ENCODE measurements at regions not wholly inside any gene's neighbourhood (a gene's known extent, or its start where the extent isn't known, plus 50 kb on each side); places are given as distances from the start of the nearest gene placed in this dataset.

- Histone ChIP-seq H3K4me1 (ENCODE audit: insufficient read depth, low read length) (no peaks in the 10 kb centered on the region), H3K27me3 (ENCODE audit: insufficient read depth, low read length) (no peaks in the 10 kb centered on the region), H3K4me3 (ENCODE audit: low read length) (no peak overlapping the region), H3K36me3 (ENCODE audit: insufficient read depth, low read depth, low read length) (no peaks in the 10 kb centered on the region), H3K9ac (ENCODE audit: low read depth, low read length) (no peak overlapping the region), H3K9me3 (ENCODE audit: insufficient read depth, low read depth, low read length) (no peaks in the 10 kb centered on the region), H3K27ac (ENCODE audit: low read length) (no peak overlapping the region)
These were observed 132.0 kb upstream of the C1orf21 start for GRCh38 chr1:184254849-184255248.

- no peaks in the 10 kb centered on the region for H3K36me3 ChIP-seq (ENCODE audit: insufficient read depth, low read depth, low read length)
- no peak overlapping the region for H3K9ac ChIP-seq (ENCODE audit: low read depth, low read length)
- H3K9me3 ChIP-seq (ENCODE audit: insufficient read depth, low read depth, low read length): no peaks in the 10 kb centered on the region
- no peak overlapping the region for H3K4me3 ChIP-seq (ENCODE audit: low read length)
- no peaks in the 10 kb centered on the region for H3K4me1 ChIP-seq (ENCODE audit: insufficient read depth, low read length)
- H3K27ac ChIP-seq (ENCODE audit: low read length): no peak overlapping the region
- no peaks in the 10 kb centered on the region for H3K27me3 ChIP-seq (ENCODE audit: insufficient read depth, low read length)
These were observed 131.3 kb upstream of the C1orf21 start for GRCh38 chr1:184255560-184255959.

GRCh38 chr1:184257873-184258272 lies 129.0 kb upstream of the C1orf21 start:
- Histone ChIP-seq H3K4me1 (ENCODE audit: insufficient read depth, low read length) (no peaks in the 10 kb centered on the region), H3K4me3 (ENCODE audit: low read length) (no peak overlapping the region), H3K9ac (ENCODE audit: low read depth, low read length) (no peak overlapping the region), H3K36me3 (ENCODE audit: insufficient read depth, low read depth, low read length) (no peaks in the 10 kb centered on the region), H3K27me3 (ENCODE audit: insufficient read depth, low read length) (no peaks in the 10 kb centered on the region), H3K27ac (ENCODE audit: low read length) (no peak overlapping the region), H3K9me3 (ENCODE audit: insufficient read depth, low read depth, low read length) (no peaks in the 10 kb centered on the region)

- H3K9me3 ChIP-seq (ENCODE audit: insufficient read depth, low read depth, low read length): no peaks in the 10 kb centered on the region
- H3K9ac ChIP-seq (ENCODE audit: low read depth, low read length): no peak overlapping the region
- H3K4me1 ChIP-seq (ENCODE audit: insufficient read depth, low read length): no peaks in the 10 kb centered on the region
- no peak overlapping the region for H3K27ac ChIP-seq (ENCODE audit: low read length)
- no peak overlapping the region for H3K4me3 ChIP-seq (ENCODE audit: low read length)
- H3K27me3 ChIP-seq (ENCODE audit: insufficient read depth, low read length): no peaks in the 10 kb centered on the region
- H3K36me3 ChIP-seq (ENCODE audit: insufficient read depth, low read depth, low read length): no peaks in the 10 kb centered on the region
These were observed 128.3 kb upstream of the C1orf21 start for GRCh38 chr1:184258525-184258924.

GRCh38 chr1:184260382-184260781 lies 126.4 kb upstream of the C1orf21 start:
- no peaks in the 10 kb centered on the region for H3K36me3 ChIP-seq (ENCODE audit: insufficient read depth, low read depth, low read length)
- H3K9me3 ChIP-seq (ENCODE audit: insufficient read depth, low read depth, low read length): no peaks in the 10 kb centered on the region
- H3K4me3 ChIP-seq (ENCODE audit: low read length): no peak overlapping the region
- no peaks in the 10 kb centered on the region for H3K27me3 ChIP-seq (ENCODE audit: insufficient read depth, low read length)
- H3K4me1 ChIP-seq (ENCODE audit: insufficient read depth, low read length): no peaks in the 10 kb centered on the region
- no peak overlapping the region for H3K27ac ChIP-seq (ENCODE audit: low read length)
- no peak overlapping the region for H3K9ac ChIP-seq (ENCODE audit: low read depth, low read length)

GRCh38 chr1:184262109-184262508 lies 124.7 kb upstream of the C1orf21 start:
- Histone ChIP-seq H3K27me3 (ENCODE audit: insufficient read depth, low read length) (no peaks in the 10 kb centered on the region), H3K4me1 (ENCODE audit: insufficient read depth, low read length) (no peaks in the 10 kb centered on the region), H3K4me3 (ENCODE audit: low read length) (no peak overlapping the region), H3K36me3 (ENCODE audit: insufficient read depth, low read depth, low read length) (no peaks in the 10 kb centered on the region), H3K27ac (ENCODE audit: low read length) (no peak overlapping the region), H3K9ac (ENCODE audit: low read depth, low read length) (no peak overlapping the region), H3K9me3 (ENCODE audit: insufficient read depth, low read depth, low read length) (no peaks in the 10 kb centered on the region)

GRCh38 chr1:184267747-184268146 lies 119.1 kb upstream of the C1orf21 start:
- H3K9ac ChIP-seq (ENCODE audit: low read depth, low read length): no peak overlapping the region
- no peaks in the 10 kb centered on the region for H3K27me3 ChIP-seq (ENCODE audit: insufficient read depth, low read length)
- no peaks in the 10 kb centered on the region for H3K36me3 ChIP-seq (ENCODE audit: insufficient read depth, low read depth, low read length)
- no peak overlapping the region for H3K4me3 ChIP-seq (ENCODE audit: low read length)
- H3K4me1 ChIP-seq (ENCODE audit: insufficient read depth, low read length): peaks cover 17% of the 10 kb centered on the region
- H3K27ac ChIP-seq (ENCODE audit: low read length): no peak overlapping the region
- no peaks in the 10 kb centered on the region for H3K9me3 ChIP-seq (ENCODE audit: insufficient read depth, low read depth, low read length)

- Histone ChIP-seq H3K27me3 (ENCODE audit: insufficient read depth, low read length) (no peaks in the 10 kb centered on the region), H3K9me3 (ENCODE audit: insufficient read depth, low read depth, low read length) (no peaks in the 10 kb centered on the region)
These were observed 116.3 kb upstream of the C1orf21 start for GRCh38 chr1:184270556-184270955.

GRCh38 chr1:184272175-184272866 lies 114.5 kb upstream of the C1orf21 start:
- Histone ChIP-seq H3K36me3 (ENCODE audit: insufficient read depth, low read depth, low read length) (no peaks in the 10 kb centered on the region), H3K4me1 (ENCODE audit: insufficient read depth, low read length) (peaks cover 20% of the 10 kb centered on the region), H3K27ac (ENCODE audit: low read length) (no peak overlapping the region), H3K4me3 (ENCODE audit: low read length) (0 out of 2 replicates have a peak overlapping the region, but pooled peaks have one; percentile 23), H3K27me3 (ENCODE audit: insufficient read depth, low read length) (no peaks in the 10 kb centered on the region), H3K9me3 (ENCODE audit: insufficient read depth, low read depth, low read length) (no peaks in the 10 kb centered on the region), H3K9ac (ENCODE audit: low read depth, low read length) (0 out of 2 replicates have a peak overlapping the region, but pooled peaks have one; percentile 25)

More at GRCh38 chr1:184270556-184270955, 116.3 kb upstream of the C1orf21 start:
- Histone ChIP-seq H3K4me3 (ENCODE audit: low read length) (no peak overlapping the region), H3K9ac (ENCODE audit: low read depth, low read length) (no peak overlapping the region), H3K27ac (ENCODE audit: low read length) (no peak overlapping the region), H3K36me3 (ENCODE audit: insufficient read depth, low read depth, low read length) (no peaks in the 10 kb centered on the region), H3K4me1 (ENCODE audit: insufficient read depth, low read length) (peaks cover 20% of the 10 kb centered on the region)

- Histone ChIP-seq H3K9me3 (ENCODE audit: insufficient read depth, low read depth, low read length) (no peaks in the 10 kb centered on the region), H3K4me1 (ENCODE audit: insufficient read depth, low read length) (peaks cover 12% of the 10 kb centered on the region), H3K9ac (ENCODE audit: low read depth, low read length) (no peak overlapping the region), H3K4me3 (ENCODE audit: low read length) (no peak overlapping the region), H3K36me3 (ENCODE audit: insufficient read depth, low read depth, low read length) (no peaks in the 10 kb centered on the region), H3K27ac (ENCODE audit: low read length) (no peak overlapping the region), H3K27me3 (ENCODE audit: insufficient read depth, low read length) (no peaks in the 10 kb centered on the region)
These were observed 110.4 kb upstream of the C1orf21 start for GRCh38 chr1:184276416-184276815.

- no peaks in the 10 kb centered on the region for H3K27me3 ChIP-seq (ENCODE audit: insufficient read depth, low read length)
- no peaks in the 10 kb centered on the region for H3K9me3 ChIP-seq (ENCODE audit: insufficient read depth, low read depth, low read length)
- H3K4me3 ChIP-seq (ENCODE audit: low read length): no peak overlapping the region
- H3K27ac ChIP-seq (ENCODE audit: low read length): no peak overlapping the region
- no peaks in the 10 kb centered on the region for H3K36me3 ChIP-seq (ENCODE audit: insufficient read depth, low read depth, low read length)
- H3K9ac ChIP-seq (ENCODE audit: low read depth, low read length): no peak overlapping the region
- no peaks in the 10 kb centered on the region for H3K4me1 ChIP-seq (ENCODE audit: insufficient read depth, low read length)
These were observed 106.8 kb upstream of the C1orf21 start for GRCh38 chr1:184279911-184280458.

- Histone ChIP-seq H3K9ac (ENCODE audit: low read depth, low read length) (no peak overlapping the region), H3K9me3 (ENCODE audit: insufficient read depth, low read depth, low read length) (peaks cover 10% of the 10 kb centered on the region), H3K36me3 (ENCODE audit: insufficient read depth, low read depth, low read length) (no peaks in the 10 kb centered on the region), H3K4me1 (ENCODE audit: insufficient read depth, low read length) (no peaks in the 10 kb centered on the region), H3K27ac (ENCODE audit: low read length) (no peak overlapping the region), H3K4me3 (ENCODE audit: low read length) (no peak overlapping the region), H3K27me3 (ENCODE audit: insufficient read depth, low read length) (no peaks in the 10 kb centered on the region)
These were observed 102.8 kb upstream of the C1orf21 start for GRCh38 chr1:184283999-184284398.
